Calu3 (cell line): ENCODE measurements at regions not wholly inside any gene's neighbourhood (a gene's known extent, or its start where the extent isn't known, plus 50 kb on each side); places are given as distances from the start of the nearest gene placed in this dataset.

Experiments
- BruUV-seq: library from RNA; stranded (reverse); fragments of 400-500 nt; replicated peaks from 2 replicates; lab custom pipeline; 2021; lab: Mats Ljungman, UMichigan
- CTCF ChIA-PET: fragments of 300-600 bp; sonication (Branson Sonifier 250); formaldehyde crosslinking; loops from one replicate; lab custom pipeline; 2022; ENCODE audit warnings: antibody characterized with exemption; lab: Charles Lee
- DNase-seq: peaks from one replicate; pipeline ENCODE4 v3.0.0; 2022
- H3K27ac Mint-ChIP-seq: one replicate; pipeline ENCODE4 v1.8.0; 2022; ENCODE audit warnings: mixed read lengths; ENCODE audit not compliant: unreplicated experiment
- H3K27me3 Mint-ChIP-seq: one replicate; pipeline ENCODE4 v1.8.0; 2022; ENCODE audit warnings: mixed read lengths; ENCODE audit not compliant: unreplicated experiment
- H3K36me3 Mint-ChIP-seq: one replicate; pipeline ENCODE4 v1.8.0; 2022; ENCODE audit warnings: mild to moderate bottlenecking, moderate library complexity, mixed read lengths; ENCODE audit not compliant: insufficient read depth, unreplicated experiment
- H3K4me1 Mint-ChIP-seq: one replicate; pipeline ENCODE4 v1.8.0; 2022; ENCODE audit warnings: mild to moderate bottlenecking, low read depth, mixed read lengths; ENCODE audit not compliant: unreplicated experiment
- H3K4me3 Mint-ChIP-seq: one replicate; pipeline ENCODE4 v1.8.0; 2022; ENCODE audit warnings: mild to moderate bottlenecking, low read depth, moderate library complexity, mixed read lengths; ENCODE audit not compliant: unreplicated experiment
- H3K9me3 Mint-ChIP-seq: one replicate; pipeline ENCODE4 v1.8.0; 2022; ENCODE audit warnings: low read depth, mixed read lengths; ENCODE audit not compliant: unreplicated experiment
- CTCF ChIP-seq: fragments of 200-600 bp; IDR thresholded peaks from one replicate; pipeline ENCODE4 v1.8.0; 2022; ENCODE audit warnings: antibody characterized with exemption; ENCODE audit not compliant: unreplicated experiment
- intact Hi-C: fragments of 100-400 bp; cut with micrococcal nuclease; formaldehyde crosslinking; loops from one replicate; pipeline ENCODE4 v1.10.0; 2022; ENCODE audit not compliant: unreplicated experiment

- Mint-ChIP-seq H3K27ac (no peak overlapping the region), H3K4me3 (no peak overlapping the region), H3K9me3 (peaks cover 9% of the 10 kb centered on the region), H3K36me3 (no peaks in the 10 kb centered on the region), H3K4me1 (no peaks in the 10 kb centered on the region), H3K27me3 (no peaks in the 10 kb centered on the region)
- DNase-seq, result no peak
- CTCF ChIA-PET, result no interaction called here
- intact Hi-C loops, result no loop called here
- no peak for TF ChIP-seq CTCF
- no TSS peak for BruUV-seq
These were observed 540.2 kb upstream of the CT83 start for GRCh38 chrX:117002981-117003380.

GRCh38 chrX:116975517-116975916 lies 512.7 kb upstream of the CT83 start:
- no peaks in the 10 kb centered on the region for H3K27me3 Mint-ChIP-seq
- no peaks in the 10 kb centered on the region for H3K36me3 Mint-ChIP-seq
- TF ChIP-seq CTCF, result no peak
- H3K27ac Mint-ChIP-seq, result no peak overlapping the region
- peaks cover 8% of the 10 kb centered on the region for H3K9me3 Mint-ChIP-seq
- no TSS peak for BruUV-seq
- intact Hi-C loops, result no loop called here
- H3K4me3 Mint-ChIP-seq, result no peak overlapping the region
- CTCF ChIA-PET, result no interaction called here
- DNase-seq, result no peak
- H3K4me1 Mint-ChIP-seq, result no peaks in the 10 kb centered on the region

GRCh38 chrX:116972362-116972761 lies 509.6 kb upstream of the CT83 start:
- intact Hi-C loops, result no loop called here
- H3K36me3 Mint-ChIP-seq, result no peaks in the 10 kb centered on the region
- BruUV-seq, result no TSS peak
- no peaks in the 10 kb centered on the region for H3K4me1 Mint-ChIP-seq
- H3K9me3 Mint-ChIP-seq, result peaks cover 3% of the 10 kb centered on the region
- no peak overlapping the region for H3K27ac Mint-ChIP-seq
- no peak for TF ChIP-seq CTCF
- no peak for DNase-seq
- H3K27me3 Mint-ChIP-seq, result no peaks in the 10 kb centered on the region
- no peak overlapping the region for H3K4me3 Mint-ChIP-seq
- CTCF ChIA-PET, result no interaction called here

DNA sequence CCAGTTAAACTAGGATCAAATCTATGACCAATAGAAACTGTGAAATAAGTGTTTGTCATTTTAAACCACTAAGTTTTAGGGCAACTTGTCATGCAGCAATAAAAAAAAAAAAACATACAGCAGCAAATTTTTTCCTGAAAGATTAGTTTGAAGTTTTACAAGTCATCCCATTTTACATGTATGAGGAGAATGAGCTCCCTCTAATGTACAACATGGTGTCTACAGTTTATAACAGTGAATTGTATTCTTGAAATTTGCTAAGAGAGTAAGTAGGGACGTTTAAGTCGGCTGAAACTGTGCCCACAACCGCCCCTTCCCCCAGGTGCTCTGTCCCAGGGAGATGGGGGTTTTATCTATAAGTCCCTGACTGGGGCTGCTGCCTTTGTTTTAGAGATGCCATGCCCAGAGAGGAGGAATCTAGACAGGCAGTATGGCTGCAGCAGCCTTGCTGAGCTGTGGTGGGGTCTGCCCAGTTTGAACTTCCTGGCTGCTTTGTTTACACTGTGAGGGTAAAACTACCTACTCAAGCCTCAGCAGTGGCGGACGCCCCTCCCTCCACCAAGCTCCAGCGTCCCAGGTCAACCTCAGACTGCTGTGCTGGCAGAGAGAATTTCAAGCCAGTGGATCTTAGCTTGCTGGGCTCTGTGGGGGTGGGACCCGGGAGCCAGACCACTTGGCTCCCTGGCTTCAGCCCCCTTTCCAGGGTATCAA lies 499.3 kb upstream of the CT83 start:
- no TSS peak for BruUV-seq
- H3K4me1 Mint-ChIP-seq, result no peaks in the 10 kb centered on the region
- no peak overlapping the region for H3K4me3 Mint-ChIP-seq
- CTCF ChIA-PET, result no interaction called here
- H3K27ac Mint-ChIP-seq, result no peak overlapping the region
- intact Hi-C loops, result no loop called here
- no peaks in the 10 kb centered on the region for H3K27me3 Mint-ChIP-seq
- no peak for DNase-seq
- no peaks in the 10 kb centered on the region for H3K9me3 Mint-ChIP-seq
- TF ChIP-seq CTCF, result no peak
- no peaks in the 10 kb centered on the region for H3K36me3 Mint-ChIP-seq
